Osteoblast (primary cell): ENCODE measurements at regions not wholly inside any gene's neighbourhood (a gene's known extent, or its start where the extent isn't known, plus 50 kb on each side); places are given as distances from the start of the nearest gene placed in this dataset.

Experiments used
- DNase-seq: peaks from one replicate; pipeline ENCODE4 v3.0.0; 2011; ENCODE audit warnings: low spot score, mixed read lengths; ENCODE audit not compliant: insufficient read length; ENCODE audit errors: missing footprints
- H2AFZ ChIP-seq: 2 replicates; pipeline ENCODE4 v1.6.0; 2011; ENCODE audit warnings: mild to moderate bottlenecking, low read length
- H3K27ac ChIP-seq: 2 replicates; pipeline ENCODE4 v1.5.1; 2011; ENCODE audit warnings: mild to moderate bottlenecking, low read depth, low read length, moderate library complexity
- H3K27me3 ChIP-seq: 2 replicates; pipeline ENCODE4 v1.6.0; 2012; ENCODE audit warnings: mild to moderate bottlenecking, control low read depth, inconsistent platforms, low read length, moderate library complexity; ENCODE audit not compliant: insufficient read depth
- H3K36me3 ChIP-seq: 2 replicates; pipeline ENCODE4 v1.5.1; 2011; ENCODE audit warnings: mild to moderate bottlenecking, low read length, control low read depth, moderate library complexity; ENCODE audit not compliant: insufficient read depth
- H3K4me1 ChIP-seq: 2 replicates; pipeline ENCODE4 v1.5.1; 2011; ENCODE audit warnings: mild to moderate bottlenecking, low read length, control low read depth, moderate library complexity; ENCODE audit not compliant: insufficient read depth
- H3K4me2 ChIP-seq: 2 replicates; pipeline ENCODE4 v1.6.0; 2011; ENCODE audit warnings: mild to moderate bottlenecking, low read length; ENCODE audit not compliant: insufficient read depth
- H3K4me3 ChIP-seq: fragments of 200-600 bp; sonication (generic); 3 replicates; pipeline ENCODE4 v1.5.1; 2012; ENCODE audit warnings: mild to moderate bottlenecking, low read length, inconsistent platforms; ENCODE audit not compliant: insufficient read depth
- H3K79me2 ChIP-seq: 2 replicates; pipeline ENCODE4 v1.6.0; 2012; ENCODE audit warnings: mild to moderate bottlenecking, low read length, control low read depth, inconsistent platforms; ENCODE audit not compliant: insufficient read depth
- H3K9me3 ChIP-seq: 2 replicates; pipeline ENCODE4 v1.5.1; 2011; ENCODE audit warnings: low read depth, low read length, control low read depth
- H4K20me1 ChIP-seq: 2 replicates; pipeline ENCODE4 v1.6.0; 2012; ENCODE audit warnings: mild to moderate bottlenecking, low read length, control low read depth; ENCODE audit not compliant: insufficient read depth
- CTCF ChIP-seq: IDR thresholded peaks from 2 replicates; pipeline ENCODE4 v1.5.1; 2011; ENCODE audit warnings: mild to moderate bottlenecking, low read depth, low read length, moderate library complexity; ENCODE audit errors: extremely low read depth

- H3K27ac ChIP-seq, result no peak overlapping the region
- no peaks in the 10 kb centered on the region for H3K4me1 ChIP-seq
- no peaks in the 10 kb centered on the region for H3K79me2 ChIP-seq
- no peak for DNase-seq
- H4K20me1 ChIP-seq, result no peaks in the 10 kb centered on the region
- H2AFZ ChIP-seq, result no peak overlapping the region
- H3K36me3 ChIP-seq, result no peaks in the 10 kb centered on the region
- no peak overlapping the region for H3K4me2 ChIP-seq
- H3K4me3 ChIP-seq, result no peak overlapping the region
- no peak for TF ChIP-seq CTCF
- H3K27me3 ChIP-seq, result no peaks in the 10 kb centered on the region
- no peaks in the 10 kb centered on the region for H3K9me3 ChIP-seq
Measured at GRCh38 chr20:61092251-61092650, 159.8 kb upstream of the CDH4 start.

GRCh38 chr20:61094581-61094980 lies 157.5 kb upstream of the CDH4 start:
- no peak for TF ChIP-seq CTCF
- H4K20me1 ChIP-seq, result no peaks in the 10 kb centered on the region

GRCh38 chr20:61096463-61096862 lies 155.6 kb upstream of the CDH4 start:
- H3K36me3 ChIP-seq, result no peaks in the 10 kb centered on the region
- H3K27me3 ChIP-seq, result no peaks in the 10 kb centered on the region
- H3K4me2 ChIP-seq, result no peak overlapping the region
- no peaks in the 10 kb centered on the region for H3K79me2 ChIP-seq
- H4K20me1 ChIP-seq, result no peaks in the 10 kb centered on the region
- H3K4me1 ChIP-seq, result no peaks in the 10 kb centered on the region
- H3K9me3 ChIP-seq, result no peaks in the 10 kb centered on the region
- no peak overlapping the region for H3K4me3 ChIP-seq
- DNase-seq, result no peak
- no peak for TF ChIP-seq CTCF
- H3K27ac ChIP-seq, result no peak overlapping the region
- no peak overlapping the region for H2AFZ ChIP-seq

More at GRCh38 chr20:61094581-61094980, 157.5 kb upstream of the CDH4 start:
- Histone ChIP-seq H2AFZ (no peak overlapping the region), H3K4me3 (no peak overlapping the region), H3K4me1 (no peaks in the 10 kb centered on the region), H3K4me2 (no peak overlapping the region), H3K79me2 (no peaks in the 10 kb centered on the region), H3K27me3 (no peaks in the 10 kb centered on the region), H3K27ac (no peak overlapping the region), H3K36me3 (no peaks in the 10 kb centered on the region), H3K9me3 (no peaks in the 10 kb centered on the region)
- DNase-seq, result no peak

GRCh38 chr20:61099806-61100205 lies 152.3 kb upstream of the CDH4 start:
- Histone ChIP-seq H3K27me3 (no peaks in the 10 kb centered on the region), H3K36me3 (no peaks in the 10 kb centered on the region), H3K4me3 (no peak overlapping the region), H3K27ac (no peak overlapping the region), H3K9me3 (no peaks in the 10 kb centered on the region), H4K20me1 (no peaks in the 10 kb centered on the region), H2AFZ (no peak overlapping the region), H3K4me1 (no peaks in the 10 kb centered on the region), H3K79me2 (no peaks in the 10 kb centered on the region), H3K4me2 (no peak overlapping the region)
- no peak for DNase-seq
- no peak for TF ChIP-seq CTCF
